ENCODE measurements at regions not wholly inside any gene's neighbourhood (a gene's known extent, or its start where the extent isn't known, plus 50 kb on each side); places are given as distances from the start of the nearest gene placed in this dataset.
"Not testable (repeated sequence)": the region's sequence is repeated elsewhere in the genome, so short reads cannot be mapped to it uniquely, and the experiment has no call there.

- peak; percentile 87 for DNase-seq (ENCODE audit: low spot score)
Measured at GRCh38 chr3:125916376-125916978, 52.5 kb upstream of the ROPN1B start.

GRCh38 chr3:125917020-125917549 lies 51.9 kb upstream of the ROPN1B start:
- not testable (repeated sequence) for DNase-seq (ENCODE audit: low spot score)

DNA sequence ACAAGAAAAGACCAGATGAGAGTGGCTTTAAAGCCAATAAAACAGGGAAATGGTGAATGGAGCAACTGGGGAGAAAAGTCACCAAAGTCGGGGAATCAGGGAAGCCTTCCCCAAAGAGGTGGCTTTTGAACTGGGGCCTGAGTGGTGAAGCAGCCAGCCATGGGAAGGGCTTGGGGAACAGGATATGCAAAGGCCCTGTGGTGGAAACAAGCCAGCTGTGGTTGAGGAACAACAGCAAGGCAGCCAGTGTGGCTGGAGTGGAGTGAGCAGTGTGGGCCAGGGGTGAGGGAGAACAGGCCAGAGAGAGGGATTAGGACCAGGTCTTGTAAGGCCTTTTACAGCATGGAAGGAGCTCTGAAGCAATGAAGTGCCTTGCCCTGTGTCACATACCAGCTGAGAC lies 51.0 kb upstream of the ROPN1B start:
- DNase-seq (ENCODE audit: low spot score), result not testable (repeated sequence)

GRCh38 chr3:125918451-125918850 lies 50.5 kb upstream of the ROPN1B start:
- DNase-seq (ENCODE audit: low spot score), result not testable (repeated sequence)

- not testable (repeated sequence) for DNase-seq (ENCODE audit: low spot score)
Measured at GRCh38 chr3:125918866-125919265, 50.1 kb upstream of the ROPN1B start.
